ENCODE measurements at regions not wholly inside any gene's neighbourhood (a gene's known extent, or its start where the extent isn't known, plus 50 kb on each side); places are given as distances from the start of the nearest gene placed in this dataset.

DNA sequence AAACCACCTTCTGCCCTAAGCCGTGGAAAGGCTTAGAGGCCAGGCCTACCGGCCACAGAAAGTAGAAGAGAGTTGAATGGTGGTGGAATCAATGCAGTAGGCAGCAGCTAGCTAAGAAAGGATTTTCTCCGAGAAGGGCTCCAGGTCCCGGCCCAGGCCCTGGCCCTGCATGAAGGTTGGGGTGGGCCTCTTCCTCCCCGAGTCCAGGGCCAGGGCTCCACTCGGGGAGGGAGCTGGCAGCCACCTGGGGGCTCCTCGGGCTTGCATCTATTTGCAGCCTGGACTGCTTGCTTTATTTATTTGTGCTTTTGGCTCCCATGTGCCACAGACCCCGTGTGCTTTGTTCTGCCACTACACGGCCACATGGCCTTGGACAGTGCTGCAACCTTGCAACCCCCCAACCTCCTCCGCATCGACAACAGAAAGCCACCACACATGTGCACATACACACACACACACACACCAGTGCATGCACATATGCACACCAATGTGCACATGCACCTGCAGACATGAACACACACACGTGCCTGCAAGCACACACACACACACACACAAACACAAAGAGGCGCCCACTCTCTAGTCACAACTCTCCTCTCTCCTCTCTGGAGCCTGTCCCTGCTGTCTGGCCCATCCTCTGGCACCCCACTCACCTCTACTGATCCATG, 96.4 kb upstream of the TNRC6C start:
- intact Hi-C loops (cut with micrococcal nuclease; ENCODE audit: unreplicated experiment): no loop called here
- Histone ChIP-seq H3K9ac (ENCODE audit: insufficient read depth, low read depth, low read length) (no peak overlapping the region), H3K27me3 (ENCODE audit: control insufficient read depth in 1 of 2, insufficient read depth in 2 of 2, low read length in 2 of 2) (peaks cover 8 to 64% of the 10 kb centered on the region in 2 experiments; a peak in 4 of 5 replicates), H3K9me3 (ENCODE audit: low read length) (no peaks in the 10 kb centered on the region), H3K79me2 (ENCODE audit: insufficient read depth, low read length) (no peaks in the 10 kb centered on the region), H3K4me2 (ENCODE audit: low read depth, low read length) (no peak overlapping the region), H3K4me1 (ENCODE audit: insufficient read depth, low read length) (0 out of 2 replicates have a peak, but pooled peaks cover 11% of the 10 kb centered on the region), H3K27ac (ENCODE audit: extremely low read length, insufficient read depth, low read length) (no peak overlapping the region), H4K20me1 (ENCODE audit: insufficient read depth, low read length) (no peaks in the 10 kb centered on the region; the same call in 1 of the 2 replicates), H2AFZ (ENCODE audit: low read length) (no peak overlapping the region), H3K36me3 (replicated peaks in 1 of 2; ENCODE audit: control insufficient read depth in 1 of 2, insufficient read depth in 2 of 2, low read length in 2 of 2) (no peaks in the 10 kb centered on the region), H3K4me3 (replicated peaks in 1 of 3; ENCODE audit: insufficient read depth in 1 of 3, low read depth in 2 of 3, low read length in 3 of 3) (no peak overlapping the region)
- no TSS peak for BruUV-seq (replicated peaks)
- WGBS (ENCODE audit: low lambda C conversion rate): 36% methylated on average over 10 of the region's 13 CpGs
- ATAC-seq (no peak), DNase-seq (ENCODE audit: low spot score) (no peak), FAIRE-seq (no peak)
- ChIA-PET POLR2A (no interaction called here), CTCF (ENCODE audit: low intra/inter-chr PET ratio, low total read pairs) (no interaction called here)
- in situ Hi-C loops (cut with HindIII; ENCODE audit: extremely low pct_ligation_motif_present, low pct_unique_long_range_greater_than_20kb): no loop called here
- TF ChIP-seq PHF20 (CRISPR knock-in tag; IDR thresholded peaks at IDR 0.05) (no peak), SIN3A (IDR thresholded peaks at IDR 0.05; ENCODE audit: borderline replicate concordance, low read depth, low read length) (no peak), ARID5B (CRISPR knock-in tag; IDR thresholded peaks at IDR 0.05) (no peak)
- TF ChIP-seq, protein P1, sequence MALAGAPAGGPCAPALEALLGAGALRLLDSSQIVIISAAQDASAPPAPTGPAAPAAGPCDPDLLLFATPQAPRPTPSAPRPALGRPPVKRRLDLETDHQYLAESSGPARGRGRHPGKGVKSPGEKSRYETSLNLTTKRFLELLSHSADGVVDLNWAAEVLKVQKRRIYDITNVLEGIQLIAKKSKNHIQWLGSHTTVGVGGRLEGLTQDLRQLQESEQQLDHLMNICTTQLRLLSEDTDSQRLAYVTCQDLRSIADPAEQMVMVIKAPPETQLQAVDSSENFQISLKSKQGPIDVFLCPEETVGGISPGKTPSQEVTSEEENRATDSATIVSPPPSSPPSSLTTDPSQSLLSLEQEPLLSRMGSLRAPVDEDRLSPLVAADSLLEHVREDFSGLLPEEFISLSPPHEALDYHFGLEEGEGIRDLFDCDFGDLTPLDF (CRISPR knock-in tag; IDR thresholded peaks at IDR 0.05): no peak
- TF ChIP-seq, protein P2, sequence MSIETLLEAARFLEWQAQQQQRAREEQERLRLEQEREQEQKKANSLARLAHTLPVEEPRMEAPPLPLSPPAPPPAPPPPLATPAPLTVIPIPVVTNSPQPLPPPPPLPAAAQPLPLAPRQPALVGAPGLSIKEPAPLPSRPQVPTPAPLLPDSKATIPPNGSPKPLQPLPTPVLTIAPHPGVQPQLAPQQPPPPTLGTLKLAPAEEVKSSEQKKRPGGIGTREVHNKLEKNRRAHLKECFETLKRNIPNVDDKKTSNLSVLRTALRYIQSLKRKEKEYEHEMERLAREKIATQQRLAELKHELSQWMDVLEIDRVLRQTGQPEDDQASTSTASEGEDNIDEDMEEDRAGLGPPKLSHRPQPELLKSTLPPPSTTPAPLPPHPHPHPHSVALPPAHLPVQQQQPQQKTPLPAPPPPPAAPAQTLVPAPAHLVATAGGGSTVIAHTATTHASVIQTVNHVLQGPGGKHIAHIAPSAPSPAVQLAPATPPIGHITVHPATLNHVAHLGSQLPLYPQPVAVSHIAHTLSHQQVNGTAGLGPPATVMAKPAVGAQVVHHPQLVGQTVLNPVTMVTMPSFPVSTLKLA (IDR thresholded peaks at IDR 0.05): peak; percentile 93

Measured in HepG2 (cell line).